OCI-LY1 (cell line): ENCODE measurements at regions not wholly inside any gene's neighbourhood (a gene's known extent, or its start where the extent isn't known, plus 50 kb on each side); places are given as distances from the start of the nearest gene placed in this dataset.
"Not testable (repeated sequence)": the region's sequence is repeated elsewhere in the genome, so short reads cannot be mapped to it uniquely, and the experiment has no call there.

ENCODE experiments used
- H2AFZ ChIP-seq: fragments of 200-600 bp; sonication (generic), shearing (Covaris generic); 2 replicates; pipeline ENCODE4 v1.6.0; 2014; ENCODE audit warnings: antibody characterized with exemption, mild to moderate bottlenecking, low read length
- H3F3A ChIP-seq: fragments of 200-600 bp; sonication (generic), shearing (Covaris generic); 2 replicates; pipeline ENCODE4 v1.6.0; 2014; ENCODE audit warnings: mild to moderate bottlenecking, antibody characterized with exemption, low read length, moderate library complexity; ENCODE audit not compliant: insufficient read depth
- H3K27ac ChIP-seq: fragments of 200-600 bp; sonication (generic); 2 replicates; pipeline ENCODE4 v1.5.1; 2014; ENCODE audit warnings: low read length, mixed run types, mild to moderate bottlenecking, low read depth; ENCODE audit not compliant: poor library complexity, severe bottlenecking
- H3K27me3 ChIP-seq: fragments of 200-600 bp; sonication (generic); 2 replicates; pipeline ENCODE4 v1.6.0; 2014; ENCODE audit warnings: antibody characterized with exemption, mild to moderate bottlenecking, low read length, moderate library complexity; ENCODE audit not compliant: insufficient read depth
- H3K36me3 ChIP-seq: fragments of 200-600 bp; sonication (generic); 2 replicates; pipeline ENCODE4 v1.6.1; 2014; ENCODE audit warnings: mild to moderate bottlenecking, antibody characterized with exemption, low read length, moderate library complexity, mixed read lengths; ENCODE audit not compliant: insufficient read depth
- H3K4me1 ChIP-seq: fragments of 200-600 bp; sonication (generic); 2 replicates; pipeline ENCODE4 v1.5.1; 2014; ENCODE audit warnings: mild to moderate bottlenecking, low read length, moderate library complexity; ENCODE audit not compliant: insufficient read depth, severe bottlenecking
- H3K4me2 ChIP-seq: fragments of 200-600 bp; sonication (generic), shearing (Covaris generic); 2 replicates; pipeline ENCODE4 v1.6.1; 2014; ENCODE audit warnings: low read length
- H3K4me3 ChIP-seq: fragments of 200-600 bp; sonication (generic); 2 replicates; pipeline ENCODE4 v1.5.1; 2014; ENCODE audit warnings: low read length, low read depth, mild to moderate bottlenecking, mixed read lengths; ENCODE audit not compliant: poor library complexity, severe bottlenecking
- H3K79me2 ChIP-seq: fragments of 200-600 bp; shearing (Covaris generic); 2 replicates; pipeline ENCODE4 v1.6.1; 2016; ENCODE audit warnings: mixed run types, low read length, mixed read lengths; ENCODE audit not compliant: insufficient read depth
- H3K9ac ChIP-seq: fragments of 200-600 bp; sonication (generic), shearing (Covaris generic); 2 replicates; pipeline ENCODE4 v1.6.1; 2014; ENCODE audit warnings: mild to moderate bottlenecking, low read length, mixed read lengths
- H3K9me2 ChIP-seq: fragments of 200-600 bp; sonication (generic), shearing (Covaris generic); 2 replicates; pipeline ENCODE4 v1.6.1; 2014; ENCODE audit warnings: low read depth, mild to moderate bottlenecking, low read length, mixed read lengths
- H3K9me3 ChIP-seq: fragments of 200-600 bp; shearing (Covaris generic); 2 replicates; pipeline ENCODE4 v1.6.1; 2014; ENCODE audit warnings: low read length, mixed read lengths
- H4K20me1 ChIP-seq: fragments of 200-600 bp; sonication (generic), shearing (Covaris generic); 2 replicates; pipeline ENCODE4 v1.6.0; 2016; ENCODE audit warnings: mild to moderate bottlenecking, low read length; ENCODE audit not compliant: insufficient read depth
- EZH2 ChIP-seq: fragments of 200-600 bp; sonication (generic), shearing (Covaris generic); IDR thresholded peaks from 2 replicates; pipeline ENCODE4 v1.8.0; 2017; ENCODE audit warnings: borderline replicate concordance, mixed run types, mild to moderate bottlenecking, antibody characterized with exemption, low read length, moderate library complexity, mixed read lengths
- TF ChIP-seq, protein P1 (sequence below): fragments of 200-600 bp; sonication (generic), shearing (Covaris generic); IDR thresholded peaks from 2 replicates; pipeline ENCODE4 v1.5.1; 2017; ENCODE audit warnings: mild to moderate bottlenecking, antibody characterized with exemption, low read length, moderate library complexity, mixed read lengths

DNA sequence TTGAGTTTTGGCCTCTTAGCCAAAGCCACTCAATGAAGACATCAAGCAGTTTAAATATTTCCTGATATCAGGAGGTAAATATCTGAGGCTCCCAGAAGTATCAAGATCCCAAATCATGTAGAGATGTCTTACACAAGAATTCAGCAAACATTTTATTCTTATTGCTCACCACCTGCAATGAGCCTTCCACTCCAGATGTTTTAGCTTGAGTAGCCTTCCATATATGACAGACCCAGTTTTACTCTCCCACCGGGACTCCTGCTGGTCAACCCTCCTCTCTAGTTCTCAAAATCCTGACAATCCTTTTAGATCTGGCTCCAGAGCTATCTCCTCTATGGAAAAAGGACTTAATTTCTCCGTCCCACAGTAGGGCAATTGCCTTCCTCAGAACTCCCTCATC, 404.4 kb downstream of the KCNA4 start:
- TF ChIP-seq EZH2 = no peak
- TF ChIP-seq, protein P1, sequence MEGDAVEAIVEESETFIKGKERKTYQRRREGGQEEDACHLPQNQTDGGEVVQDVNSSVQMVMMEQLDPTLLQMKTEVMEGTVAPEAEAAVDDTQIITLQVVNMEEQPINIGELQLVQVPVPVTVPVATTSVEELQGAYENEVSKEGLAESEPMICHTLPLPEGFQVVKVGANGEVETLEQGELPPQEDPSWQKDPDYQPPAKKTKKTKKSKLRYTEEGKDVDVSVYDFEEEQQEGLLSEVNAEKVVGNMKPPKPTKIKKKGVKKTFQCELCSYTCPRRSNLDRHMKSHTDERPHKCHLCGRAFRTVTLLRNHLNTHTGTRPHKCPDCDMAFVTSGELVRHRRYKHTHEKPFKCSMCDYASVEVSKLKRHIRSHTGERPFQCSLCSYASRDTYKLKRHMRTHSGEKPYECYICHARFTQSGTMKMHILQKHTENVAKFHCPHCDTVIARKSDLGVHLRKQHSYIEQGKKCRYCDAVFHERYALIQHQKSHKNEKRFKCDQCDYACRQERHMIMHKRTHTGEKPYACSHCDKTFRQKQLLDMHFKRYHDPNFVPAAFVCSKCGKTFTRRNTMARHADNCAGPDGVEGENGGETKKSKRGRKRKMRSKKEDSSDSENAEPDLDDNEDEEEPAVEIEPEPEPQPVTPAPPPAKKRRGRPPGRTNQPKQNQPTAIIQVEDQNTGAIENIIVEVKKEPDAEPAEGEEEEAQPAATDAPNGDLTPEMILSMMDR = no peak
- Histone ChIP-seq H3K79me2 (no peaks in the 10 kb centered on the region), H3K9me3 (no peaks in the 10 kb centered on the region), H3K27ac (no peak overlapping the region), H3K4me3 (no peak overlapping the region), H3K27me3 (no peaks in the 10 kb centered on the region), H4K20me1 (no peaks in the 10 kb centered on the region), H3K36me3 (no peaks in the 10 kb centered on the region), H3K4me1 (no peaks in the 10 kb centered on the region), H3K9ac (no peak overlapping the region), H3F3A (no peaks in the 10 kb centered on the region), H3K9me2 (no peaks in the 10 kb centered on the region), H2AFZ (no peak overlapping the region), H3K4me2 (no peak overlapping the region)

DNA sequence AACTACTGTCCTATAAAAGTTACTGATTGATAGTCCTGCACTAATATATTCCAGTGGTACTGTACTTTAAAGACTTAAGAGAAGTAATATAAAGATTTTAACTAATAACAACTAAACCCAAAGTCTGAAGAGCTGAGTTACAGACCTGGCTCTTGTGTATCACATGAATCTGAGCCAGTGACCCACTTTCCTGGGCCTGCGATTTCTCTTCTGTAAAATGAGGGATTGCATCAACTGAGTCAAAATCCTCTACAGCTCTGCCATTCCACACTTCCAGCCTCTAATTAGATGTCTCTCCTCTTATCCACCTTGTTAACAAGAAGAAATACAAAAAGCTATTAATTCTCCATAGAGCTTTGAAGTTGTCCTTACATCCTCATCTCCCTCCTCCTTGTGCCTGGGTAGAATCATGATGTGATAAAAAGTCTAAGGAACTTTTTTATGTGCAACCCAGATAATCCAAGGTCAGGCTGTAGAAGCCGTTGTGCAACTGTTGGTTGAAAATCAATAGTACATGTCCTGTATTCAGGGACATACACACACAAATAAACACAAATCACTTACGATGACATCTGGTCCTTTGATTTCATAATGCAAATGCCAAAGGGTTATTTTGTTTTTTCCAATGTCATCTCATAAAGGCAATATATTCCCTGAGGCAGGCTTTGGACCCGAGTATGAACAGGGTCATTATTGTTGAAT, 410.3 kb downstream of the KCNA4 start:
- Histone ChIP-seq H3F3A (no peaks in the 10 kb centered on the region), H3K9ac (no peak overlapping the region), H3K9me2 (no peaks in the 10 kb centered on the region), H4K20me1 (no peaks in the 10 kb centered on the region), H3K4me2 (no peak overlapping the region), H3K9me3 (no peaks in the 10 kb centered on the region), H3K4me1 (no peaks in the 10 kb centered on the region), H3K27me3 (no peaks in the 10 kb centered on the region), H3K27ac (no peak overlapping the region), H2AFZ (no peak overlapping the region), H3K79me2 (no peaks in the 10 kb centered on the region), H3K4me3 (no peak overlapping the region), H3K36me3 (no peaks in the 10 kb centered on the region)
- TF ChIP-seq, protein P1 = no peak
- TF ChIP-seq EZH2 = no peak

DNA sequence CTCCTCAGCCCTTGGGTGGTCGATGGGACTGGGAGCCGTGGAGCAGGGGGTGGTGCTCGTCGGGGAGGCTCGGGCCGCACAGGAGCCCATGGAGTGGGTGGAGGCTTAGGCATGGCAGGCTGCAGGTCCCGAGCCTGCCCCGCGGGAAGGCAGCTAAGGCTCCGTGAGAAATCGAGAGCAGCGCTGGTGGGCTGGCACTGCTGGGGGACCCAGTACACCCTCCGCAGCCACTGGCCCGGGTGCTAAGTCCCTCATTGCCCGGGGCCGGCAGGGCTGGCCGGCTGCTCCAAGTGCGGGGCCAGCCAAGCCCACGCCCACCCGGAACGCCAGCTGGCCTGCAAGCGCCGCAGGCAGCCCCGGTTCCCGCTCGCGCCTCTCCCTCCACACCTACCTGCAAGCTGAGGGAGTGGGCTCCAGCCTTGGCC, 416.7 kb downstream of the KCNA4 start:
- not testable (repeated sequence) for H3K36me3 ChIP-seq, H3K79me2 ChIP-seq, H3K27me3 ChIP-seq, H2AFZ ChIP-seq, H3K4me3 ChIP-seq, H3K4me2 ChIP-seq, H3K27ac ChIP-seq, H3K9ac ChIP-seq, H3F3A ChIP-seq, H4K20me1 ChIP-seq, H3K9me2 ChIP-seq, H3K4me1 ChIP-seq, H3K9me3 ChIP-seq

DNA sequence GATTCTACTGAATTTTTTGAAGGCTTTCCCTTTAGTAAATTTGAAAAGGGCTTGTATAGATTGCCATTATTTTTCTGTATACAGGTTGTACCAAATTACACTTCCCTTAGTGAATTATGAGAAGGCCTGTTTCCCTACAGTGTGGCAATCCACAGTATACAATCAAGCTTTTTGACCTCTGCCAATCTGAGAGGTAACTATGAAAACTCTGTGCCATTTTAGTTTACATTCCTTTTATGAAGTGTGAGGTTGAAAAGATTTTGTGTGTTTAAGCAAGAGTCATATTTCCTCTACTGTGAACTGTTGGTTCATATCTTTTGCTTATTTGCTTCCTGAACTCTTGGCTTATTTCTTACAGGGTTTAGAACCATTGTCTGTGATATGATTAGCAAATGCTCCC, 432.5 kb downstream of the KCNA4 start:
- H3K9ac ChIP-seq = no peak overlapping the region
- H3K27me3 ChIP-seq = no peaks in the 10 kb centered on the region
- H3F3A ChIP-seq = no peaks in the 10 kb centered on the region
- H3K4me1 ChIP-seq = no peaks in the 10 kb centered on the region
- H3K4me2 ChIP-seq = no peak overlapping the region
- H4K20me1 ChIP-seq = no peaks in the 10 kb centered on the region
- H3K36me3 ChIP-seq = no peaks in the 10 kb centered on the region
- no peak overlapping the region for H3K27ac ChIP-seq
- no peak for TF ChIP-seq EZH2
- TF ChIP-seq, protein P1 = no peak
- no peaks in the 10 kb centered on the region for H3K79me2 ChIP-seq
- H3K9me3 ChIP-seq = no peaks in the 10 kb centered on the region
- no peaks in the 10 kb centered on the region for H3K9me2 ChIP-seq
- no peak overlapping the region for H2AFZ ChIP-seq
- no peak overlapping the region for H3K4me3 ChIP-seq
